ENCODE measurements at regions not wholly inside any gene's neighbourhood (a gene's known extent, or its start where the extent isn't known, plus 50 kb on each side); places are given as distances from the start of the nearest gene placed in this dataset.
"Not testable (repeated sequence)": the region's sequence is repeated elsewhere in the genome, so short reads cannot be mapped to it uniquely, and the experiment has no call there.

DNA sequence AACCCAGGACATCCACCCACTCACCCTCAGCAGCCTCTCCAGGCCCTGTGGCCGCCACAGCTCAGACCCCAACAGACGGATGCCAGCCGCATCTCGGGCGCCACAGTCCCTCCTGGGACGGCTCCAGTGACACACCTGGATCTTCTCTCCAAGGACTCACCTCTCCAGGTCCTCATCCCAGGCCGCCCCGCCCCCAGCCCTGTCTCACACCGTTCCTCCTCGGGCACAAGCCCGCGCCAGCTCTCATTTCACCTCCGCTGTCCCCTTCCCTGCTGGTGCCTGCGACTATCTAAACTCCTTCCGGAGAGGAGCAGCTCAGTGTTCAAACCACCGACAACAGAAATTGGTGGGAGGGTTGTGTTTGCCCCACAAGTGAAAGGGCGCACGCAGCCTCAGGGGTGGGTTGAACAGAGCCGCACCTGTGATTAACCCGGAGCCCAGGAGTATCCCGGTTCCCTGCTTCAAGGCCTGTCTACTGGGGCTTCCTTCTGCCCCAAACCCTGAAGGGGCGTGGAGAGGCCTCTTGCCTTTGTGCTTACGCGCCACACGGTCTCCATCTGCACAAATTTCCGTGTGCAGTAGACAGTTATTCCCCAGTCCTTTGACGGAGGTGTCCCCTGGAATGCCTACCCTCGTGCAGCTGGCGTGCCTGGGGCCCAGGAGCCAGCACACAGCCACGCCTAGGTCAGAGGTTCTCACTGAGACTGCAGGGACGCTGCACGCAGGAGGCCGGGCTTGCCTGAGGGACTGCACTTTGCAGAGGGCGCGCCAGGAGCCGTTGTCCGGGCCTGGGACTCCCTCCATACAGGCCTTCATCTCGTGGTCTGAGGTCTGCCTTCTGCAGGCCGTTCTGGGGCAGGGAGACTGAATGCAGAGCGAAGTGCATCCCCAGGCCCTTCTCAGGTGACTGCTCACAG lies 232.7 kb downstream of the DLL1 start:
- no peak overlapping the region for H3K4me3 ChIP-seq (ENCODE audit: low read depth, low read length)
- TF ChIP-seq, protein P1, sequence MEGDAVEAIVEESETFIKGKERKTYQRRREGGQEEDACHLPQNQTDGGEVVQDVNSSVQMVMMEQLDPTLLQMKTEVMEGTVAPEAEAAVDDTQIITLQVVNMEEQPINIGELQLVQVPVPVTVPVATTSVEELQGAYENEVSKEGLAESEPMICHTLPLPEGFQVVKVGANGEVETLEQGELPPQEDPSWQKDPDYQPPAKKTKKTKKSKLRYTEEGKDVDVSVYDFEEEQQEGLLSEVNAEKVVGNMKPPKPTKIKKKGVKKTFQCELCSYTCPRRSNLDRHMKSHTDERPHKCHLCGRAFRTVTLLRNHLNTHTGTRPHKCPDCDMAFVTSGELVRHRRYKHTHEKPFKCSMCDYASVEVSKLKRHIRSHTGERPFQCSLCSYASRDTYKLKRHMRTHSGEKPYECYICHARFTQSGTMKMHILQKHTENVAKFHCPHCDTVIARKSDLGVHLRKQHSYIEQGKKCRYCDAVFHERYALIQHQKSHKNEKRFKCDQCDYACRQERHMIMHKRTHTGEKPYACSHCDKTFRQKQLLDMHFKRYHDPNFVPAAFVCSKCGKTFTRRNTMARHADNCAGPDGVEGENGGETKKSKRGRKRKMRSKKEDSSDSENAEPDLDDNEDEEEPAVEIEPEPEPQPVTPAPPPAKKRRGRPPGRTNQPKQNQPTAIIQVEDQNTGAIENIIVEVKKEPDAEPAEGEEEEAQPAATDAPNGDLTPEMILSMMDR (conservative IDR thresholded peaks at IDR 0.05; ENCODE audit: low read depth, low read length), result no peak
- DNase-seq (ENCODE audit: low read depth), result no peak

DNA sequence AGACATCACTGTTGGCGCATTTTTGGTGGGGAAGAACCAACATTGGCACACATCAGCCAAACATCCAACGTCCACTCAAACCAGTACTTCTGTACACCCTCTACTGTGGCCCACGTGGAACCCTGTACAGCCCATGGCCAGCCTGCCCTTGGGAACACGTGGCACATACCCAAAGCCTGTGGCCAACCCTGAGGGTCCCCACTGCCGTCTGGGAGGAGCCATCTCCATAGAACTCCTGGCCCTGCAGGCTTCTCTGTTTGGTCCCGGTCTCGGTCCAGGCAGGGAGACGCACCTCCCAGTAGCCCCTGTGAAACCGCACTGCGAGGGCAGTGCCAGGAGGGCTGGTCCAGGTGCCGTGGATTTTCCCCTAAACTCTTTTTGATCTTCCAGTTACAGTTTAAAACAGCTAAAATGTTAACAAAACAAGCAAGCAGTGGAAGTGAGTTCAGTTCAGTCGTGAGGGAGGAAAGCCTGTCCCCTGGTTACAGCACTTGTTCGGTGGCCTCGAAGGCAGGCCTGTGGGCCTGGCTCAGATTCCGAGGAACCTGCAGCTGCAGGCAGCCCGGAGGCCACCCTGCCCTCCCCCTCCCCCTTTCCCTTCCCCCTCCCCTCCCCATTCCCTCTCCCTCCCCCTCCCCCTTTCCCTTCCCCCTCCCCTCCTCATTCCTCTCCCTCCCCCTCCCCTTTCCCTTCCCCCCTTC lies 233.7 kb downstream of the DLL1 start:
- TF ChIP-seq, protein P1 (conservative IDR thresholded peaks at IDR 0.05; ENCODE audit: low read depth, low read length), result no peak
- no peak overlapping the region for H3K4me3 ChIP-seq (ENCODE audit: low read depth, low read length)
- no peak for DNase-seq (ENCODE audit: low read depth)

DNA sequence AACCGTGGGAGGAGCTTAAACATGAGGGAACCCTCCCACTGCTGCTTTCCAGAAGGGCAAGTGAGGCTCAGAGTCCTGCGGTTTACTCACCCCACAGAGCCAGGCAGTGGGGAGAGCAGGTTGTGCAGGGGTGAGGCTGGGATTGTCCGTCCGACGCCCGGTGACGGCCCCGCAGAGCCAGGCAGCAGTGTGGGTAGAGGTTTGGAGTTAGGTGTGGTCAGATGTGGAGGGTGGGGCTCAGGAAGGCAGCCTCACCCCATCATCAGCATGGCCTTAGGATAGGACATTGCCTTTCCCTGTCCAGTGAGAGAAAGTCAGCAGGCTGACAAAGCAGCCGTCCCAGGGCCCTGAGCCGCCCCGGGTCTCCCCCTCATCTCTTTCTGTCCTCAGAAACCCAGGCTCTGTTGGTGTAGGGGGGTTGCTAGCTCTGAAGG lies 234.6 kb downstream of the DLL1 start:
- DNase-seq (ENCODE audit: low read depth), result no peak
- TF ChIP-seq, protein P1 (conservative IDR thresholded peaks at IDR 0.05; ENCODE audit: low read depth, low read length), result no peak
- H3K4me3 ChIP-seq (ENCODE audit: low read depth, low read length), result no peak overlapping the region

DNA sequence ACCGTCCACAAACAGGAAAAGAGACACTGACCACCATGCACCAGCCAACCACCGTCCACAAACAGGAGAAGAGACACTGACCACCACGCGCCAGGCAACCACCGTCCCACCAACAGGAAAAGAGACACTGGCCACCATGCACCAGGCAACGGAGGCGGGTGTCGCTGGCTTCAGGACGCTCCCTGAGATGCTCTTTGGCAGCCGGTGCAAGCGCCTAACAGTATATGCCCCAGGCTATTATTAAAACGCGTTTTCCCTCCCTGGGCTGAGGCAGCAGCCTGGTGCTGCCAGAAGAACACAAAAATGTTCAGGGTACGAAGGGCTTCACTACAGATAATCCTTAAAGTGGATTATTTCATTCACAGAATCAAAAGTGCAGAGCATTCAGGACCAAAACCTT lies 235.1 kb downstream of the DLL1 start:
- DNase-seq (ENCODE audit: low read depth); H3K4me3 ChIP-seq (ENCODE audit: low read depth, low read length): not testable (repeated sequence)

DNA sequence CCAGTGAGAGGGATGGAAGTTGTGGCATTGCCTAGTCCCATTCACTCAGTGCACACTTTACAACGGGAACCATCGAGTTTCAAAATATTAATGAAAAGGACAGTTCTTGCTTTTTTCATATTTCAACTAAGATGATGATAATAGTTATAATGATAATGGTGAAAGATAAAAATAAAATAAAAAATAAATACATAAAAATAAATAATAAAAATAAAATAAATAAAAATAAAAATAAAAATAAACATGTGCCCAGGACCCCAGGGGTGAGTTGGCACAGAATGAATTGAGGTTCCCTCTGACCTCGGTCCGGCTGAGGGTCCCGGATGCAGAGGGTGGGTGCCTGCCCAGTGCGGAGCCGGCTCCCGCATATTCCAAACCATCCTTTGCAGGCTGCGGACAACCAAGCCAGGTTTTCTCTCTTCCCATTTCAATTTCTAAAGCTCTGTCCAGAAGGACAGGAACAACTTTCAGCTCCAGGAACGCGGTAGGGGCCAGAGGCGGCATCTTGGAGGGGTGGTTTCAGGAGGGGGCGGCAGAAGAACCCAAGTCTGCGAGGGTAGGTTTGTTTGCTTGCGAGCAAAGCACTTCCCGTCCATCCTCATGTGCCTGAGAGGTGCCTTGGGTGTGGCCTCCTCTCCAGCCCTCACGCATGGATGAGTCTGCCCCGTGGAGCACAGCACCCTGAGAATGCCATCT lies 236.8 kb downstream of the DLL1 start:
- TF ChIP-seq, protein P1 (conservative IDR thresholded peaks at IDR 0.05; ENCODE audit: low read depth, low read length), result no peak
- no peak overlapping the region for H3K4me3 ChIP-seq (ENCODE audit: low read depth, low read length)
- no peak for DNase-seq (ENCODE audit: low read depth)

DNA sequence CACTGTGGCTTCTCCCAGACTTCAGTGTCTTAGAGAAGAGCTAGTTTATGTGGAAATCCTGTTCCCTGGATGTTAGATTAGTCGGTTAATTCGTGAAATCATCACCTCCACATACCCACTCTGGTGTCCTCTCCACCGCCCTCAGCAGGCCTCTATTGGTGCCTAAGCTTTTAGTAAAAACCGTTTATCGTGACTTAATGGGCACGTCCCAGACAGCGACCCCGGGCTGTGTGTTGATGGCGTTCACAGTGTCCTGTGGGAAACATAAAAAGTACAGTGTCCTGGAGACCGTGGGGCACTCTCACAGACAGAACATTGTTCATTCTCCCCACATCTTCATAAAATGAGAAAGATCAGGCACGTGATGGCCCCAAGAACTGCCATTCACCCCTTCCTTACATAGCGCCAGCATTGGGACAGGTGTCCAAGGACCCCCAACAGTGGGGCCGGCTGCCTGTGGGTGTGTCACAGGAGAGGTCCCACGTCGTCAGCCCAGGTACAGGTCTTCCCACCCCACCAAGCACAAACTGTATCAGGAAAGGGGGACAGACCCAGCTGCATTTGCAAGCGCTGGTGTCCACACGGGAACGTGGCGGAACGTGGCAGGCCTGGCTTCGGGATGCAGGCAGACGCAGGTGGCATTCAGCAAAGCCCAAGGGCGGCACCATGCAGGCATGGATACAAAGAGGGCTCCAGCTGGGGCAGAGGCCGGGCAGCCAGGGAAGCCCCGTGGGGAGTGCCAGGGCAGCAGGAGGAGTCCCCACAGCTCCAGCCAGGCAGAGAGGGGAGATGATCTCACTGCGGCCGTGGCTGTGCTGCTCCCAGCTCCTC lies 237.7 kb downstream of the DLL1 start:
- TF ChIP-seq, protein P1 (conservative IDR thresholded peaks at IDR 0.05; ENCODE audit: low read depth, low read length), result no peak
- DNase-seq (ENCODE audit: low read depth), result no peak
- no peak overlapping the region for H3K4me3 ChIP-seq (ENCODE audit: low read depth, low read length)
